HFFc6 (cell line): ENCODE measurements at regions not wholly inside any gene's neighbourhood (a gene's known extent, or its start where the extent isn't known, plus 50 kb on each side); places are given as distances from the start of the nearest gene placed in this dataset.

Source experiments
- DNase-seq: peaks from one replicate; pipeline ENCODE4 v3.0.0-alpha.2; 2018
- H3K27ac Mint-ChIP-seq: 2 replicates; pipeline ENCODE4 v1.8.0; 2020; ENCODE audit warnings: mild to moderate bottlenecking, mixed read lengths
- H3K27me3 Mint-ChIP-seq: 2 replicates; pipeline ENCODE4 v1.8.0; 2021; ENCODE audit warnings: mild to moderate bottlenecking, moderate library complexity, mixed read lengths; ENCODE audit not compliant: insufficient read depth
- H3K36me3 Mint-ChIP-seq: 2 replicates; pipeline ENCODE4 v1.8.0; 2021; ENCODE audit warnings: low read depth, mixed read lengths
- H3K4me1 Mint-ChIP-seq: 2 replicates; pipeline ENCODE4 v1.8.0; 2020; ENCODE audit warnings: low read depth, mixed read lengths
- H3K4me3 Mint-ChIP-seq: 2 replicates; pipeline ENCODE4 v1.8.0; 2020; ENCODE audit warnings: mild to moderate bottlenecking, moderate library complexity, mixed read lengths
- H3K9me3 Mint-ChIP-seq: 2 replicates; pipeline ENCODE4 v1.8.0; 2020; ENCODE audit warnings: mild to moderate bottlenecking, mixed read lengths
- TF ChIP-seq, protein P1 (sequence below): fragments of 200-600 bp; sonication (generic); IDR thresholded peaks from 2 replicates; pipeline ENCODE4 v1.5.0; 2021; ENCODE audit warnings: antibody characterized with exemption, mild to moderate bottlenecking

DNA sequence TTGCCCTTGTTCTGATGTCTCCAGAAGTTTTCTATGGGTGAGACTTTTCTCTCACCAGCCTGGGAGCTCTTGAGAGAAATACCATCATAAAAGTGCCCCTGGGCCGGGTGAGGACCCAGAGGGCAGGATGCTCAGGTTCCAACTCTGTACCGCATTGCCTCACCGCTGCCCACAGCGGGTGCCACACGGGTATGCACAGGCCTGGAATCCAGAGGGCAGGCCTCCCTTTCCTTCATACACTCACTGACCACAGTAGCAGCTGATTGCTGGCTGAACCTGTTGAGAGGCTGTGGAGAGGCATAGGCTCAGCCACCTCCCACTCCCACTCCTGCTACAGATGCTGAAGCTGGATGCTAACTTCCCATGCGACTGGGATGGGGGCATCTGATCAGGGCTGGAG, 293.8 kb downstream of the CYP26B1 start:
- Mint-ChIP-seq H3K4me3 (no peak overlapping the region), H3K27me3 (peaks cover 31% of the 10 kb centered on the region), H3K4me1 (no peaks in the 10 kb centered on the region; the same call in 1 of the 2 replicates), H3K36me3 (peaks cover 5% of the 10 kb centered on the region), H3K27ac (no peak overlapping the region), H3K9me3 (peaks cover 12% of the 10 kb centered on the region)
- TF ChIP-seq, protein P1, sequence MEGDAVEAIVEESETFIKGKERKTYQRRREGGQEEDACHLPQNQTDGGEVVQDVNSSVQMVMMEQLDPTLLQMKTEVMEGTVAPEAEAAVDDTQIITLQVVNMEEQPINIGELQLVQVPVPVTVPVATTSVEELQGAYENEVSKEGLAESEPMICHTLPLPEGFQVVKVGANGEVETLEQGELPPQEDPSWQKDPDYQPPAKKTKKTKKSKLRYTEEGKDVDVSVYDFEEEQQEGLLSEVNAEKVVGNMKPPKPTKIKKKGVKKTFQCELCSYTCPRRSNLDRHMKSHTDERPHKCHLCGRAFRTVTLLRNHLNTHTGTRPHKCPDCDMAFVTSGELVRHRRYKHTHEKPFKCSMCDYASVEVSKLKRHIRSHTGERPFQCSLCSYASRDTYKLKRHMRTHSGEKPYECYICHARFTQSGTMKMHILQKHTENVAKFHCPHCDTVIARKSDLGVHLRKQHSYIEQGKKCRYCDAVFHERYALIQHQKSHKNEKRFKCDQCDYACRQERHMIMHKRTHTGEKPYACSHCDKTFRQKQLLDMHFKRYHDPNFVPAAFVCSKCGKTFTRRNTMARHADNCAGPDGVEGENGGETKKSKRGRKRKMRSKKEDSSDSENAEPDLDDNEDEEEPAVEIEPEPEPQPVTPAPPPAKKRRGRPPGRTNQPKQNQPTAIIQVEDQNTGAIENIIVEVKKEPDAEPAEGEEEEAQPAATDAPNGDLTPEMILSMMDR: no peak
- DNase-seq: no peak

DNA sequence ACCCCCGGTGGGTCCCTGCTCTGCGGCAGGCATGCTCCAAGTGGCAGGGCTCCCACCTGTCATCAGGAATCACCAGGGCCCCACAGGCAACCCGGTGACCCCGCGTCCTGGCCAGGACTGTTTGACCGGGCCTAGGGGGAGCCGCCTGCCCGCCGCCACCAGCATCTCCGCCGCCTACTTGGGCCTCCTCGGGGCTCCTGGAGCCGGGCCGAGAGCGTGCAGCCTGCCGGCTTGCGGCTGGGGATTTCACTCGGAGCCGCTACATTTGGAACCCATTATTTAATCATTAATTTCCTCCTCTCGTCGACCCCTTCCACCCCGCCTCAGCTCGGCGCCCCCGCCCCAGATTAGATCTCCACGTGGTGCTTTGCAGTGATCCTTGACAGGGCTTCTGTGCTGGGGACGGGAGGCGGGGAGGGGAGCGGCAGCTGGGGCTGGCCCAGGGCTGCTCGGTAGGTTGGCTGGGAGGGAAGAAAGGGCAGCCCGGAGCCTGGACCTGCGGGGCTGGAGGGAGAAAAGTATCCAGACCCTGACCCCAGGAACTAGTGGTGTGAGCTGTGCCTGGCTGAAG, 295.4 kb downstream of the CYP26B1 start:
- Mint-ChIP-seq H3K27ac (no peak overlapping the region), H3K4me1 (no peaks in the 10 kb centered on the region; the same call in 1 of the 2 replicates), H3K4me3 (no peak overlapping the region), H3K27me3 (peaks cover 25% of the 10 kb centered on the region), H3K9me3 (peaks cover 12% of the 10 kb centered on the region), H3K36me3 (peaks cover 5% of the 10 kb centered on the region)
- TF ChIP-seq, protein P1: no peak
- no peak for DNase-seq

DNA sequence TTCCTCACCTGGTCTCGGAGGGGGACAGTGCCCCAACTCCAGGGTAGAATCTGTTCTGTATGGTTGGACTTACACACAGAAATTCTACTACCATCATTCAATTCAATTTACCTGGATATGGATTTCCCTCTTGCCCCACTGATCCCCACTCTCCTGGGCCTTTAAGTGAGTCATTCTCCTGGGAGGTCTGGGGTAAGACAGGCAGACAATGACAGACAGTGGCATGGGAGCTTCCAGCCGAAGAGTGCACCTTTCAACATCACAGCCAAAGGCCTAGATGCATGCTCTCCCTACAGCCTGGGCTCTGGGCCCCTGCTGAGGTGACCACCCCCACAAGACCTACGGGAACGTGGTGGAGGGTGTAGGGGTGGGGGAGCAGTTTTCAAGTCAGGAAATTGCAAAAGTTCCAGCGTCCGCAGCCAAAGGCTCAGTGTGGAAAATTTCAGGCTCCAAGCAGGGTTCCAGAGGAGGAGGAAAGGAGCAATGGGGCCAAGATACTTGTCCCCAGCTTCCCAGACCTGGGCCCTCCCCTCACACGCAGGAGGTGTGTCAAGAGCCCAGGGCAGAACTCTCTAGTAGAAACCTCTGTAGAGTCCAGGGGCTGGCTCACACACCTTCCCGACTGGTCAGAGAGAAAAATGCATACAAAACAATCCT, 296.4 kb downstream of the CYP26B1 start:
- TF ChIP-seq, protein P1: no peak
- H3K4me3 Mint-ChIP-seq: no peak overlapping the region
- peaks cover 5% of the 10 kb centered on the region for H3K36me3 Mint-ChIP-seq
- DNase-seq: no peak
- peaks cover 12% of the 10 kb centered on the region for H3K9me3 Mint-ChIP-seq
- no peak overlapping the region for H3K27ac Mint-ChIP-seq
- H3K27me3 Mint-ChIP-seq: peaks cover 22% of the 10 kb centered on the region
- H3K4me1 Mint-ChIP-seq: no peaks in the 10 kb centered on the region; the same call in 1 of the 2 replicates

DNA sequence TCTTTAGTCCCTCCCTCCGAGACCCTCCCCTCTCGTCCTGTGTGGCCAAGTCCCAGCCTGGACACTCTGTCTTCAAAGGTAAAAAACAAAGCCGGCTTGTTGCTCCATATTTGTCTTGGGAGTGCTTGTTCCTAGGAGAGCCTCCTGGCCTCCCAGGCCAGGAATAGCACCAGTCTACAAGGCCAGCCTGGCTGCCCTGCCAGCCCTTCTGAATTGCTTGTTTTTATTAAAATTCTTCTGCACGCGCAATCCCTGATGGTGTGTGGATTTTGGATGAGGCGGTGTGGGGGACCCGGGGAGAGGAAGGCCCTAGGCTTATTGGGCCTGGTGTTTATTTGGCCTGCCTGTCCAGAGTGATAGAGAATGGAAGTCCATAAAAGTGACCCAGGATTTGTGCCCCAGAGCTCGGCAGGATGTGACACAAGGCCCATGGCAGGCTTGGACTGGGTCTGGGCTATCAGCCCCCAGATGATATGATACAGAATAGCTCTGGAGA, 297.3 kb downstream of the CYP26B1 start:
- H3K27ac Mint-ChIP-seq: no peak overlapping the region
- no peaks in the 10 kb centered on the region; the same call in 1 of the 2 replicates for H3K36me3 Mint-ChIP-seq
- no peak for DNase-seq
- no peak overlapping the region for H3K4me3 Mint-ChIP-seq
- TF ChIP-seq, protein P1: no peak
- H3K27me3 Mint-ChIP-seq: peaks cover 19% of the 10 kb centered on the region
- H3K4me1 Mint-ChIP-seq: no peaks in the 10 kb centered on the region; the same call in 1 of the 2 replicates
- H3K9me3 Mint-ChIP-seq: peaks cover 4% of the 10 kb centered on the region

DNA sequence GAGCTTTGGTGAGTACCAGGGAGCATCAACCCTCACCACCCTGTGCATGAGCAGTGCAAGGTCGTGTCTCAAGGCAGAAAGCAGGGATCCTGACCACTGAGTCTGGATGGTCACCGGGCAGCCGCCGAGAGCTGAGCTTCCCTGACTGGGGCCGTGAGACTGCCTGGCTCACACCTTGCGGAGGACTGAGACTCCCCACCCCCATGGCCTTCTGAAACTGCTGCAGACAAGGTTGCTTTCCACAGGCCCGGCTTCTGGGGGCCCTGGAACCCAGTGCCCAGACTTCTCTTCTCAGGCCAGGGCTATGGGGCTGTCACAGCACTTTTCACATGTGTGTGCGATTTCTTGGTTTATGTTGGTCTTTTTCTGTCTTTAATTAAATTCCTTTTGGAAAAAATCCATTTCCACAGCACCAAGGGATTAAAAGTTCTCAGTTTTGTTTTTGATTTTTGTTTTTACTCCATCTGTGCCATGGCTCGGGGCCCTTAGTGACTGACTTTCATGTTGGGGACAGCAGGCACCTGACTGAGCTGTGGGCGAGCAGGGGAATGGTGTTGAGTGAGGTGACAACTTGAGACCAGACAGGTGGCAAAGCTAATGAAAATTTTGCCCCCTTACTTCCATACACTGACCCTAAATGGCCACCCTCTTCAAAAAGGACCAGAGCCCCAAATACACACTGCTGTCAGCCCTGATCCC, 297.9 kb downstream of the CYP26B1 start:
- no peak for DNase-seq
- H3K27me3 Mint-ChIP-seq: peaks cover 14% of the 10 kb centered on the region
- TF ChIP-seq, protein P1: no peak
- H3K36me3 Mint-ChIP-seq: no peaks in the 10 kb centered on the region
- no peaks in the 10 kb centered on the region; the same call in 1 of the 2 replicates for H3K4me1 Mint-ChIP-seq
- H3K4me3 Mint-ChIP-seq: no peak overlapping the region
- H3K27ac Mint-ChIP-seq: no peak overlapping the region
- no peaks in the 10 kb centered on the region for H3K9me3 Mint-ChIP-seq
